Left ventricle myocardium superior (tissue), 1 donor: ENCODE measurements at regions not wholly inside any gene's neighbourhood (a gene's known extent, or its start where the extent isn't known, plus 50 kb on each side); places are given as distances from the start of the nearest gene placed in this dataset.
"Not testable (repeated sequence)": the region's sequence is repeated elsewhere in the genome, so short reads cannot be mapped to it uniquely, and the experiment has no call there.

Experiments
- ATAC-seq: fragments of 200-7000 bp; cut with Tn5 transposase; one replicate; pipeline ENCODE4 v1.9.1; 2020; ENCODE audit warnings: mild to moderate bottlenecking, moderate library complexity
- DNase-seq: peaks from one replicate; pipeline ENCODE4 v3.0.0-alpha.2; 2020
- intact Hi-C: fragments of 100-400 bp; cut with micrococcal nuclease; formaldehyde crosslinking; loops from one replicate; pipeline ENCODE4 v1.11.0; 2022
- donor health status: DM: no; HTN: yes; CAD: no; lungs with severe emphysema.

DNA sequence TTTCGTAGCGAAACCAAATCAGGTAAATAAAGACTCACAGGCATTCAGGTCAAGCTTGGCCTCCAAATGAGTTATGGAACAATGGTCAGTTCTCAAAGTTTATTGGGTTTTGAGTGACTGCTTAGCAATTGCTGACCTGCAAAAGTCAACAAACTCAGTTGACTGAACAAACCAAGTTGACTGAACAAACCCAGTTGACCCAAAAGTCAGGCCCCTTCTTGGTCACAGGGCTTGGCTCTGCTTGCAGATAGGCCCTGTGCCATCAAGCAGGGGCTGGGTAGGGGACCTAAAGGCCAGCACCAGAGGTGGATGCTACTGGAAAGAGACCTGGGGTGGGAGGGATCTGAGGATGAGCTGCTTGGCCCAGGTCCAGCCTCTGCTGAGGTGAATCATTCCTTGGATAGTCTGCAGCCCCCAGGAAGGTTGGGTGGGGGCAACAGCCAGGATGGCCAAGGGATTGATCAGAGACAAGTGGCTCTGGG lies 64.6 kb downstream of the GADD45G start:
- DNase-seq (no peak), ATAC-seq (no peak)
- intact Hi-C loops = no loop called here

DNA sequence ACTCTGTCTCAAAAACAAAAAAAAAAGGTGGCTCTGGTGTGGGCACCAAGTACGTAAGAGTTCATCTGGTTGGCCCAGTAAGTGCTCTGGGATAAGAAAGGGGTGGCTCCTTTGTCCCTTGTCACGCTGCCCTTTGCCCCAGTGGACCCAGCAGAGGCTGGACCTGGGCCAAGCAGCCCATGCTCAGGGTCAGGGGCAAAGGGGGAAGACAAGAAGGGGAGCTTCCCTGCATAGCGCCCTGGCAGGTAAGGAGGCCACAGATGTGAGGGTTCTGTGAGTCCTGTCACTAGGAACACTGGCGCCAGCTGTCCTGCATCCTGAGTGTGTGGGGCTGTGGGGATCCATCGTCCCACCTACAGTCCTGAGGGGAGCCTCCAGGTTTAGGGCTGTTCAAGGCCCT lies 65.3 kb downstream of the GADD45G start:
- no peak for ATAC-seq
- DNase-seq = no peak
- intact Hi-C loops = no loop called here

DNA sequence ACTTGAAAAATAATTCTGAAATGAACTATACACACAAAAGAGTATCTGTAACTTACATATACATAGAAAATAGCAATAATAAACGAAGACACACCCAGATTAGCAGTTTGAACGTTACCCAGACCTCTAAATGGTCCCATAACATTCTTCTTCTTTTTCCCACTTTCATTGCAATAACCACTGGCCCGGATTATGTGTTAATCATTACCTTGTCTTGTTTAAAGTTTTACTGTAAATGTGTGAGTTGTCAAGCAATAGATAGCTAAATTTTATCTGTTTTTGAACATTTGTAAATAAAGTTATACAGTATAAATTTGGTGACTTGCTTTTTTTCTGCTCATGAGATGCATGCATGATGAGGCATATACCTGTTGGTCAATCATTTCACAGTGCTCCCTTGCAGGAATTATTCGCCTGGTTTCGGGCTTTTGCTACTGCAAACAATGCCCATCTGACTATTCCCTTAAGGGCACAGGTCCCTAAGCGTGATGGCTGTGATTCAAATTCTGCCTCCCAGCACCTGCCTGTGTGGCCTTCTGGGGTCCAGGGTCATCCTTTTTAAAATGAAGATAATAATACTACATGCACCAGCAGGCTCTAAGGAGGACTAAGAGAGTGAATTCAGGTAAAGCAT lies 66.1 kb downstream of the GADD45G start:
- intact Hi-C loops = no loop called here
- DNase-seq (no peak), ATAC-seq (no peak)

DNA sequence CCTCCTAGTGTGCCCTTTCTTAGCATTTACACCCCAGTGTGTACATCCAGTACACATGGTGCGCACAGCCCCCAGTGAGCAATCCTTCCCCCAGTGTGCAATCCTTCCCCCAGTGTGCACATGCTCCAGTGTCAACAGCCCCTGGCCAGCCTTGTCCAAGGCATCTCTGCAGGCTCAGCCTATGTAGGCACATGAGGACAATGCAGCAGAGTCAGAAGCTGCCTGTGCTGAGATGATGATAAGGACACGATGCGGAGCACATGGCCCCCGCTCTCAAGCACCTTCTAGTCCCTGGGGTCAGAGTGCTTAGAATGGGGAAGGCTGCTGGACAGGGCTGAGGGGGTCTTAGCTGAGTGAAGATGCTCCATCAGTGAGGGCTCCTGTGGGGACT lies 69.8 kb downstream of the GADD45G start:
- ATAC-seq (no peak), DNase-seq (no peak)
- intact Hi-C loops = no loop called here

DNA sequence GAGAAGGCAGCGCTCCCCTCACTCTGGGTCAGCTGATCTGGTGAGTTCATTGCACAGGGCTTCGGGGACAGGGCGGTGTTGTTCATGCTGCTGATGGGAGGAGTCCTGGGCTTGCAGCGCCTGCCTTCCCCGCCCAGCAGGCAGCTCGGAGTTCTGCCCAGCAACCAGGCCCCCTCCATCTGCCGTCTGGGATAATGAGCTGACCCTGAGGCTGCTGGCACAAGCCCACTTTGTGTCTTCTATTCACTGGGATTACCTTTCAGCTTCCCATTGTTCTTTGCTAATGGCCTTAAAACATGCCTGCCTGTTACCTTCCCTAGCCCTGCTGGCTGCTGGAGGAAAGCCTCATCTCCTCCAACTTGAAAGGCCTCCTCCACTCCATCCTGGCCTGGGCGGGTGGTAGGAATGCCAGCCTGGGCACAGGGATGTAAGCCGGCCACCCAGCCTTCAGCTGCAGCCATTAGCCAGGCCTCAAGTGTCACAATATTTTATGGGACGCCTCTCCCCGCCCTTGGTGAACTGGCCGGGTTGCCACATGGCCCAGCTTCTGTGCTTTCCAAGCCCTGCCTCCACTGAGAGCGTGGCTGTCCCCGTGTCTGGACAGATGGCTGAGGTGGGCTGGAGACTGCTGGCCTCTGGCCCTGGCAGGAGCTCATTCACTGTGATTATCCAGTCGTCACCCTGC lies 70.4 kb downstream of the GADD45G start:
- intact Hi-C loops = no loop called here
- peak; percentile 88 for ATAC-seq
- peak; percentile 79 for DNase-seq

DNA sequence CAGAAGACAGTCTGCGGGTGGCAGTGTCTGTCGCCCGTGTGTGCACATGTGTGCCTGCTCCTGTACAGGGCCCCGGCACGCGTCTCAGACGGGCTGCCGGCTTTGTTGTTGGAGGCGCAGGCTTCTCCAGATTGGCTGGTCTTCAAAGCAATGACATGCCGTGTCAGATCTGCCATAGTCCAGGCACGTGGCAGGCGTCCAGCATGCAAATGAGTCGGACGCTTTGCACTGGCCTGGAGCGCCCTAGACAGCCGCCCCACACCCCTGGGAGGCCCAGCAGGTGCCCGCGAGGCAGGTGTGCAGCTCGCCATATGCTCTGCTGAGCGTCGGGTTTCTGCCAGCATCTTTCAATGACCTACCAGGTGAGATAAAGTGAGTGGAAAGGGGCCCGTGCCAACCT lies 71.5 kb downstream of the GADD45G start:
- peak; percentile 89 for DNase-seq
- intact Hi-C loops = no loop called here
- ATAC-seq = peak; percentile 77

DNA sequence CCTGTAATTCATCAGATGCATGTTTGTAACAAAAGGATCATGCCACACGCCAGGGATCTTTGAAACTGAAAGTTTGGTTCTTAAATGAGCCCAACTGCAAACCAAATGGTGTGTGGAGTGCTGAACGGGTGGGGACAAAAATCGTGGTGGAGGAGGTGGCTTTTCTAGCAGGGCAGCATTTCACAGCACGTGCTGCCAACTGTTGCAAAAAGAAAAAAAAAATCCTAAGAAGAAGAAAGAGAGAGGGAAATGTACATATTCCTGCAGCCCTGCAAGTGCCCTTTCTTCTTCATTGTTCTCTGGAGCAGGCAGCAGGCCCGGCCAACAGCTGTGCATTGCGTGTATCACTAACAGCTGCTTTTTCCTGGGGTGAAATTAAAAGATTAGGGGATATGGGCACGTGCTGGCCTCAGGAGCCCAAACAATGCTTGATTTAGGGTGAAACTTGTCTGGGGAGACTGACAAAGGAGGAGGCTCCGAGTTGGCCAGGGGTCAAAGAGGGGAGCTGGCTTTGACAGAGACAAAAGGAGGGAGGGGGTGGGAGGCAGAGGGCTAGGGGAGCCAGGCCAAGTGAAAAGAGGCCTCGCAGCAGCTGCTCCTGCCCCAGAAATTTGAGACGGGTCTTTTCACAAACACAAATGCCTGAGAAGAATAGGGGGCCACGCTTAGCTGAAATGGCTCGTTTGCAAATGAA lies 73.0 kb downstream of the GADD45G start:
- no peak for ATAC-seq
- intact Hi-C loops = no loop called here
- DNase-seq = peak; percentile 58

DNA sequence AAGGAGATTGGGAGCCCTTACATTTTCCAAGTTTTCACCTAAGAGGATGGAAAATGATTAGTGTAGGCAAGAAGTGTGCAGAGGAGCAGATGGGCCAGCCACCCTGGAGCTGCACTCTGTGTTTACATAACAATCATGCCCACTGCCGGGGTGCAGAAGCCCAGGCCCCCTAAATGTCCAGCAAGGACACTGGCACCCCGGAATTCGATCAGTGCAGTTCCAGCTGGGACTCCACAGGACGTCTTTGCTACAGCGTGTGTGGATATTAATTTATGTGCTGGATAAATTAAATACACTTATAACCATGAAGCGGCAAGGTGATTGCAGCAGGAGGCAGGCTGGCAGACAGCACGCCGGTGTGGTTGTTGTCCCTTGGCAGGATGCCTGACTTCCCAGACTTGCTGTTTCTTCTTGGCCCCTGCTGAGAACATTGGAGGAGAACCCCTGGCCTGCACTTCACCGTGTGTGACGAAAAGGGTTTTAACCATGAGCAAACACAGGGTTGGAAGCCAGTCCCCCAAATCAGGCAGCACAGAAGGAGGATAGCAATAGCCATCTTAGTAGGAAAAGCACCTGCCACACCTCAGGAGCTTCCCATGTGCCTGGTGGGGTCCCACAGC lies 73.7 kb downstream of the GADD45G start:
- DNase-seq = no peak
- no peak for ATAC-seq
- intact Hi-C loops = no loop called here

DNA sequence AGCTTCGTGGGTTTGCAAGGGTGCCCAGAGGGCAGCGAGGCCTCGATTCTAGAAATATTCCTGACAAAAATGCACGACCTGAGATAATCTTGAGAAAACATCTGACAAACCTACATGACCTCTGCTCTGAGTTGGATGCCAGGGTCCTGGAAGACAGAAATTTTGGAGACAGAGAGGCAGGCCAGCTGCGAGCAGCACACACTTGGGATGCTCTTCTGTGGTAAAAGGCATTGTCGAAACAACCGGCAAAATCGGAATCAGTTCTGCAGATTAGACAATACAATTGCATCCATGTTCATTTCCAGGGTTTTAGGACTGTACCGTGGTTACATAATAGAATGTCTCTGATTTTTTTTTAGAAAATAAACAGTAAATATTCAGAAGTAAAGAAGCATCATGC lies 74.2 kb downstream of the GADD45G start:
- intact Hi-C loops = no loop called here
- ATAC-seq = no peak
- no peak for DNase-seq

DNA sequence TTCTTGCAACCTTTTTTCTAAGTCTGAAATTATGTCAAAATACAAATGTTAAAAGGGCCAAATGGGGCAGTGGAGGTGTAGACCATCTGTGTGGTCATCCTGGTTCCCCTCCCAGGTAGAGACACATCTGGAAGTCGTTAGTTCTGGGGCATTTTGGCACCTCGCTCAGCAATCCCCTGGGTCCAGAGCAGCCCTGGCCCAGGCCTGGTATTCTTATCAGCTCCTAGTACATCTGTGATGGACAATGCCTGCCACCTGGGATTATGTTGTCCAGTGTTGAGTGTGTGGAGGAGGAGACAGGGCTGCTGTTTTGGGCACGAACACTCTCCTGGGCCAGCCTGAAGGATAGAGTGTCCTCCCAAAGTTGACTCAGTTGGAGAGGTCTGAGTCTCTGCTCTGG lies 74.8 kb downstream of the GADD45G start:
- ATAC-seq (no peak), DNase-seq (no peak)
- intact Hi-C loops = no loop called here

DNA sequence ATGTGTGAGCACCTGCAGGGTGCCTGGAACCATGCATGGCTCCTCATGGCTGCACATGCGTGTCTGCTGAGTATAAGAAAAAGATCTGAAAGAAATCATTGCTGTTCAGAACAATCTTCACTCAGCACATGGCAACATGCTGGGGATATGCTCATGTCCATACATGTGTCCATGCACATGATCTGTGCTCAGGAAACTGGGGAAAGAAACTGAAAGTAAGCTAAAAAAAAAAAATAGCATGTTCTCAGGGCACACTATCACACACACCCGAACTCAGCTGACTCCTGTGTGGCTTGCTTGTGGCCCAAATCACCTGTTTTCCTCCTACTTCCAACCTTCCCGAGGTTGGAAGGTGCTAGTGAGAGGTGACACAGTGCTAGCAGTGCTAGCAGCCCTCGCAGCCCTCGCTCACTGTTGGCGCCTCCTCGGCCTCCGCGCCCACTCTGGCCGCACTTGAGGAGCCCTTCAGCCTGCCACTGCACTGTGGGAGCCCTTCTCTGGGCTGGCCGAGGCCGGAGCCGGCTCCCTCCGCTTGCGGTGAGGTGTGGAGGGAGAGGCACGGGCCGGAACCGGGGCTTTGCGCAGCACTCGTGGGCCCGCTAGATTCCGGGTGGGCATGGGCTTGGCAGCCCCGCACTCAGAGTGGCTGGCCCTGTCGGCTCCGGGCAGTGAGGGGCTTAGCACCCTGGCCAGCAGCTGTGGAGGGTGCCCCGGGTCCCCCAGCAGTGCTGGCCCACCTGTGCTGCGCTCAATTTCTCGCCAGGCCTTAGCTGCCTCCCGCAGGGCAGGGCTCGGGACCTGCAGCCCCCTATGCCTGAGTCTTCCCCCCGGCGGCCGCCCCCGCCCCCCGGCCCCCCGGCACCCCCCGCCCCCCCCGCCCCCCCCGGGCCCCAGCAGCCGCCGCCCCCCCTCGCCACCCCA lies 76.0 kb downstream of the GADD45G start:
- DNase-seq = no peak
- ATAC-seq = no peak
- intact Hi-C loops = no loop called here

DNA sequence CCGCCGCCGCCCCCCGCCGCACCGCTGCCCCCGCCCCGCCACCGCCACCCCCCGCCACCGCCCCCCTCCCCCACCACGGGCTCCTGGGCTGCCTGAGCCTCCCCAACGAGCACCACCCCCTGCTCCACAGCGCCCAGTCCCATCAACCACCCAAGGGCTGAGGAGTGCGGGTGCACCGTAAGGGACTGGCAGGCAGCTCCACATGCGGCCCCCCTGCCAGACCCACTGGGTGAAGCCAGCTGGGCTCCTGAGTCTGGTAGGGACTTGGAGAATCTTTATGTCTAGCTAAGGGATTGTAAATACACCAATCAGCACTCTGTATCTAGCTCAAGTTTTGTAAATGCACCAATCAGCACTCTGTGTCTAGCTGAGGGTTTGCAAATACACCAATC lies 76.7 kb downstream of the GADD45G start:
- ATAC-seq, DNase-seq, intact Hi-C loops: not testable (repeated sequence)

DNA sequence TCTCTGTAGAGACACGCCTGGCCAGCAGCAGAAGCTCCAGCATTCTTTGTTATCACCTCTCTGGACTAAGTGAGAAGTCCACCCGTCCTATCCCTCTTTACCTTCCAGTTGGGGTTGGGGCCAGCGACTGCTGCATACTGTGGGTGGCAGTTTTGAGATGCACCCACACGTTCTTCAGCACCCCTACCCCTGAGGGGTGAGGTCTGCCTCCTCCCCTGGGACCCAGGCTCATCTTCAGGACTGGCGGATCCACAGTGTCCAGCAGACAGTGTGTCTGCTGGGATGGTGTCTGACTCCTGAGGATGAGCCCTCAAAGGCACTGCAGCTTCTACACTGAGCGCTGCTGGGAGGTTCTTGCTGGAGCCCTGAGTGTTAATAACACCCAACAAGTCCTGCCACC lies 78.8 kb downstream of the GADD45G start:
- no peak for DNase-seq
- intact Hi-C loops = no loop called here
- no peak for ATAC-seq

DNA sequence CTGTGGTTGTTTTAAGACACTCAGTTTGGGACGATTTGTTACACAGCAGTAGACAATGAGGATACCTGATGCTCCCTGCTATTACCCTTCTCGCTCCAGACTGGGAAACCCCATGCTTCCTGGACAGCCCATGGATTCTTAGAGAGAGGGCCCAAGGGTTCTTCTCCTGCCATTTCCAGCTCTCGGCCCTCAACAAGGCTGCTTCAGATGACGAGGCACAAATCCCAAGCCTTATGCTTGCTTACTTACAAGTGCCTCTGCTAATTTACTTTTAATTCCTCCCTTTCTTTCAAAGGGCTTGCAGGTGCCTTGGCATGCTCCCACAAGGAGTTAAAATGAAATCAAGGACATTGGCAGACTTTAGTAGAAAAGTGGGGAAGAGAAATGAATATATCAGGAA lies 79.4 kb downstream of the GADD45G start:
- DNase-seq = no peak
- intact Hi-C loops = no loop called here
- no peak for ATAC-seq

DNA sequence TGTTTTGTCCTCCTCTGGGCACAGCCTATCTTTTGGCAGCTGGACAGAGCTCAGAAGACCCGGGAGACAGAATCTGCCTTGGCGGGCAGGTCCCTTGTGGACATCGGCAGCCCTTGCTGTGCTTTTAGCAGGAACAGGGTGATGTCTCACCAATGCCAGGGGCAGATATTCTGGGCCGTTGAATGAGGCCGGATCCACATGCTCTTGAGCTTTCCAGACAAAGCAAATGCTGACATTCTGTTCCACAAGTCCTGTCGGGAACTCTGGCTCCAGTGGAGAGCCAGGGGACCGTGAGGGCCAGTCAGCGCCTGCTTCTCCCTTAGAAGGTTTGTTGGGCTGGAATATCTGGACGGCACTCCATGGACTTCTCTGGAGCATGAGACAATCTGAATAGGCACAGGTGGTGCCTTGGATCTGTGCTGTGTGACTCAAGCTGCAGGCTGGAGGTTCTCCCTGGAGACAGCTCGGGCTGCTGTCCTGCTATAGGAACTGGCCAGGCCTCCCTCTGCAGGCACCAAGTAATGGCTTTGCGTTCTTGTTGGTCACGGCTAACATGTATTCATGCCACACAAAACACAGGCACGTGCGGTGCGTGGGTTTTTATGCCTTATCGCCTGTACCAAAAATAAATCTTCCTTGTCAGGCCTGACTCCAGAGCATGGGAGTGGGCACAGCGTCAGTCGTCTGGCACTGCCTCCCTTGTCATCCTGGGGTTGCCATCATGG lies 80.3 kb downstream of the GADD45G start:
- peak; percentile 91 for ATAC-seq
- peak; percentile 81 for DNase-seq
- intact Hi-C loops = no loop called here

DNA sequence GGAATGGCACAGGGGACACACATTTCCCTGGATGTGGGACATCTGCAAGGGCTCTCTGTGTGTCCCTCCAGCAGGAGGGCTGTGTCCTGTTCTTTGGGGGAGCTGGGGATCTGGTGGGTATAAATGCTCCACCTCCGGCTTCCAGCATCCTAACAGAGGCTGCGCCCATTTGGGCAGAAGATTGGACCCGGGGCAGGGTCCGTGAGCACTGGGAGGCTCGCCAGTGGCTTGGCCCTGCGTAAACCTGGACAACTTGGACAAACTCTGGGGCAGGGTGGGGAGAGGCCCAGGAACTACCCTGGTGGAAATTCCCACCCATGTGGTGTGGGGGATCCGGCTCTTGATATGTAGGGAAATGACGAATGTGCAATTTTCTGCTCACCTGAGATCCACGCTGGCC lies 80.9 kb downstream of the GADD45G start:
- DNase-seq (no peak), ATAC-seq (no peak)
- intact Hi-C loops = no loop called here

DNA sequence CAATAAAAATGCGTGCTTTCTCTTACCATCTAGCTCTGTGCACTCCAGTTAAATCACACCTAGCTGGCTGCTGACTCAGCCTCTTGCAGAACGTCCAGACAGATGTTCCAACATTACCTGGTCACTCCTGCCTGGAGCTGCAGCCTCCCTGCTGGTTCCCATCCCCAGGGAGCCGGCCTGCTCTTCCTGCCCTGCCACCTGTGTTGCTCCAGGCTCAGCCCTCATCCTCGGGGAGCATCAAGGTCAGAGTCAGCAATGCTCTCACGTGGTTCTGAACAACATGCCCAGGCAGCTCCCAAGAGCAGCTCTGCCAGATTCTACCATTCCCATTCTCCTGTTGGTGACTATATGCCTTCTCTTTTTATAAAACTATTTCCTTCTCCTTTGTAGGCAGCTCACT lies 81.3 kb downstream of the GADD45G start:
- intact Hi-C loops = no loop called here
- DNase-seq (no peak), ATAC-seq (peak; percentile 55)

DNA sequence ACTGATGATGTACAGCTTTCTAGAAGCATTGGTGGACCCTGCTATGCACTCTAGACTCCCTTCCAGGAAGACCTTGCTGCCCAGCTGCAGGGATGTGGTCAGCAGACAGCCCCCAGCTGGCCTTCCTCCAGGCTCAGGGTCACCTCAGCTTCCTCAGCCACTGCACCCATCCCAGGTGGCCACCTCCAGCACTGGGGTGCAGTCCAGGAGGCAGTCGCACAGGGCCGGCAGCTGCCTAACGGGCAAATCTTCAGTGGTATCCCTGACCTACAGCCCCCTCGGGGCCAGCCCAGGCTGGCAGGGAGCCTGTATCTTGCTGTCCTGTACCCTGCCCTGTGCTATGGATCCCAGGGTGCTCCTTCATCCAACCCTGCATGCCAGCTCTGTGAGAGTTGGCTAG lies 81.8 kb downstream of the GADD45G start:
- ATAC-seq (no peak), DNase-seq (no peak)
- intact Hi-C loops = no loop called here

DNA sequence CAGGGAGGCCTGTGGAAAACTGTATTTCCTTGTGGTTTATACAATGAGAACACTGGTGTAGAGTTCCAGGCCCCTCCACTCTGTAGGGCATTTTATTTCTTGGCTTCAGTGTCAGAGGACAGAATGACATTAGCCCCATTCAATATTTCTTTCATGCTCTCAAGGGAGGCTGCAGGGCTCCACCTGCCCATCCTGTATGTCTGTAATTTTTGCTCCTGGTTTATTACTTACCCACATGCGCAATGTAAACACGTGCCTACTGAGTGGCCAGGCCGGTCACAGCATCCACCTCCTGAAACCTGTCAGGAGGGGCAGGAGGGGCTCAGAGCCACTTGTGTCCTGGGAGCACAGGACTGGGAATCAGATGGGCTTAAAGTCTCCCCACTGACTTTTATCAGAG lies 82.4 kb downstream of the GADD45G start:
- DNase-seq = no peak
- intact Hi-C loops = no loop called here
- no peak for ATAC-seq
